Heart left ventricle (tissue), 13 donors: ENCODE measurements at regions not wholly inside any gene's neighbourhood (a gene's known extent, or its start where the extent isn't known, plus 50 kb on each side); places are given as distances from the start of the nearest gene placed in this dataset.

Experiments
- CTCF ChIP-seq, 12 donors: fragments of 200-600 bp; sonication (generic) in 4 of 12; IDR thresholded peaks; one replicate each; pipeline versions ENCODE4 v1.5.0 to v1.8.0; 2018 to 2022; ENCODE audit warnings: antibody characterized with exemption in 12 of 12, mild to moderate bottlenecking in 5 of 12
- POLR2A ChIP-seq, 2 donors: fragments of 450-650 bp; IDR thresholded peaks; one replicate each; pipeline ENCODE4 v1.6.1; 2017; ENCODE audit warnings: antibody characterized with exemption in 2 of 2, mild to moderate bottlenecking in 2 of 2, moderate library complexity in 2 of 2
- donor health status: ischemic (EF 13 %, LVEDD 7.1; RV severe dilation, severe dysfunction).
- donor health status: DM: no; HTN: yes; CAD: no.
- donor health status: DM: no; HTN: no; CAD: no.
- donor health status: ischemic (EF 25% LVEDD 6.9; RV normal size, moderate dysfunction).
- donor health status: ischemic (EF 25% LVEDD 5.7; RV mildly dilated, moderate dysfunction).
- donor health status: ischemic (EF 35%, LVEDD 5.7; RV mildly dilated, moderate dysfunction).
- donor health status: nonischemic (EF 11% LVEDD 7.7; RV severe dilation, severe dysfunction).
- donor health status: DM: yes; HTN: yes; CAD: no.
- donor health status: PGD.
- donor health status: ischemic (EF 29% LVEDD 5.4; RV normal size, mild dysfunction).
- donor health status: nonischemic (EF 23%, LVEDD 6.1; RV moderate dilation, normal function).

- TF ChIP-seq CTCF (IDR thresholded peaks at IDR 0.05) (no peak), POLR2A (IDR thresholded peaks at IDR 0.05) (no peak)
Observed at GRCh38 chr16:9415545-9415944, 324.1 kb downstream of the HAPSTR1 start.
